ENCODE measurements at regions not wholly inside any gene's neighbourhood (a gene's known extent, or its start where the extent isn't known, plus 50 kb on each side); places are given as distances from the start of the nearest gene placed in this dataset.

DNA sequence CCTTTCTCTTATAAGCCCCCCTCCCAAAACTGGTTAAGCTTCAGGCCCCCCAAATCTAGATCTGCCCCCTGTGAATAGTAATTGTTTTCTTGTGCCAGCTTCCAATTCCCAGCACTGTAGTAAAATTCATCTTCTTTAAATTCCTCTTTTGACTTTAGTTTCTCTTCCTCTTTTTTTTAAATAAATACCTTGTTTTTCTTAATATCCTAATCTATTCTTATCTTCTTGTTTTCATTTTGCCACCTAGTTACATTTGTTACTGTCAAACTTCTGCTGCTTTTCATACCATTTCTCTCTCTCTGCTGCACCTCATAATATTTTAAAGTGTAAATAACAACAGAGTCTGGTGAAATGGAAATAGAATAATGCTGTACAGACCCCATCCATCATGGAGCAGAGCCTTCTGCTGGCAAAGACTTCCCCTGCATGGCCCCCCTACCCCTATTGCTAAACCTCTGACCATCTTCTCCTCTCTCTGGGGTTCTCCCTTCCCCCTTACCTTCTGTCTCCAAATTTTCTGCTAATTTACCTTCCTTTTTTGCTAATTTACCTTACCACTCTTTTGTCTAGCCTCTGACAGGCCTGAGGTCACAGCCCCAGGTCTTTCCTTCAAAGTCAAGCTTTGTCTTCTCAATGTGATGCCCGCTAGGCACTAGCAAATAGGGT, 94.9 kb upstream of the PAPOLG start:
- Histone ChIP-seq H3K27me3 (no peaks in the 10 kb centered on the region), H3K9me3 (peaks cover 0 to 8% (median 0%) of the 10 kb centered on the region in 12 donors), H3K36me3 (no peaks in the 10 kb centered on the region), H3K4me3 (no peak overlapping the region), H3K27ac (no peak overlapping the region), H3K4me1 (peaks cover 0 to 19% (median 0%) of the 10 kb centered on the region in 12 donors)
- intact Hi-C loops (cut with DNase I) = no loop called here
- TF ChIP-seq, protein P1, sequence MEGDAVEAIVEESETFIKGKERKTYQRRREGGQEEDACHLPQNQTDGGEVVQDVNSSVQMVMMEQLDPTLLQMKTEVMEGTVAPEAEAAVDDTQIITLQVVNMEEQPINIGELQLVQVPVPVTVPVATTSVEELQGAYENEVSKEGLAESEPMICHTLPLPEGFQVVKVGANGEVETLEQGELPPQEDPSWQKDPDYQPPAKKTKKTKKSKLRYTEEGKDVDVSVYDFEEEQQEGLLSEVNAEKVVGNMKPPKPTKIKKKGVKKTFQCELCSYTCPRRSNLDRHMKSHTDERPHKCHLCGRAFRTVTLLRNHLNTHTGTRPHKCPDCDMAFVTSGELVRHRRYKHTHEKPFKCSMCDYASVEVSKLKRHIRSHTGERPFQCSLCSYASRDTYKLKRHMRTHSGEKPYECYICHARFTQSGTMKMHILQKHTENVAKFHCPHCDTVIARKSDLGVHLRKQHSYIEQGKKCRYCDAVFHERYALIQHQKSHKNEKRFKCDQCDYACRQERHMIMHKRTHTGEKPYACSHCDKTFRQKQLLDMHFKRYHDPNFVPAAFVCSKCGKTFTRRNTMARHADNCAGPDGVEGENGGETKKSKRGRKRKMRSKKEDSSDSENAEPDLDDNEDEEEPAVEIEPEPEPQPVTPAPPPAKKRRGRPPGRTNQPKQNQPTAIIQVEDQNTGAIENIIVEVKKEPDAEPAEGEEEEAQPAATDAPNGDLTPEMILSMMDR (IDR thresholded peaks at IDR 0.05) = no peak
- no peak for TF ChIP-seq POLR2A (IDR thresholded peaks at IDR 0.05)
- no peak for ATAC-seq
- WGBS, 4 donors = 87 to 100% (median 90%) methylated on average over 1 of the region's 1 CpG
- no peak for DNase-seq

DNA sequence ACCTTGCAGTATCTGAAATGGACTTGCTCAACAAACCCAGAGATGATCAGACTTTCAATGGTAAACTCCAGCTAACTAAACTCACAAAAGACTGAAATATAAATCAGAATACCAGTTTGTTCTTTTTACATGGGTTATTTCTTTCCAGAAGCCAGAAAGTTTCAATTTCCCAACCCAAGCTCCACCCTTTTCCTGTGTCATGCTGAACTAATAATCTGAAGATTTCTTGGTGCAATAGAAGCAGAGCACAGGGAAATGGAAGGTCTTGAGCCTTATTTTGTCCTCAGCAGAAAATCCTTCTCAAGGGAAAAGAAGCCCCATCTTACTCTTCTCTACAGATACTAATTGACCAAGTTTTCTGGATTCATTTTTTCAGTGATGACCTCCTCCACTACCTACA, 93.3 kb upstream of the PAPOLG start:
- peak overlapping the region in 1 of 12 donors; percentile 16 for H3K27ac ChIP-seq

DNA sequence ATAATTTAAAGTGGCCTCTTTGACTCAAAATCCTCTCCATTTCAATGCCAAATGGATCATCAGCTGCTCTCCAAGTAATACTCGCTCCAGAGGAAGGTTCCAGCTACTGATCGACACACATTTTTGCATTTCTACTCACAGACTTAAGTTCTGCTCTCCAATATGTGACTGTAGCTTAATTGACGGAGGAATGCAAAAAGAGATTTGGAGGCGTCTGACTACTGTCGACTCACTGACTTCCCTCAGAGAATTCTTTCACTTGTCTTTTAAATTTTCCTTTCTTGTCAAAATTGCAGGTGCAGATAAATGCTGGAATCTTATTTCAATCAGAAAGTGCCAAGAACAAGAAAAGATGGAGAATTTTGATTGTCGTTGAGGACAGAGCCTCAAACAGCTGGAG, 84.1 kb upstream of the PAPOLG start:
- DNase-seq = no peak
- intact Hi-C loops (cut with DNase I) = loop anchor here in 1 of 10 donors (5.0 kb wide), 1 partner anchor 110 kb away; no protein-coding TSS in a partner anchor
- Histone ChIP-seq H3K9me3 (no peaks in the 10 kb centered on the region), H3K36me3 (no peaks in the 10 kb centered on the region), H3K4me1 (peaks cover 0 to 4% (median 0%) of the 10 kb centered on the region in 12 donors), H3K4me3 (no peak overlapping the region), H3K27ac (no peak overlapping the region), H3K27me3 (peaks cover 0 to 5% (median 0%) of the 10 kb centered on the region in 9 donors)
- WGBS, 4 donors = 63 to 71% (median 68%) methylated on average over 6 of the region's 6 CpGs
- no peak for TF ChIP-seq POLR2A (IDR thresholded peaks at IDR 0.05)
- TF ChIP-seq, protein P1 (IDR thresholded peaks at IDR 0.05) = no peak
- ATAC-seq = no peak

More for the DNA sequence above, 93.3 kb upstream of the PAPOLG start:
- no peak for TF ChIP-seq POLR2A (IDR thresholded peaks at IDR 0.05)
- TF ChIP-seq, protein P1 (IDR thresholded peaks at IDR 0.05) = no peak
- ATAC-seq (no peak), DNase-seq (no peak)
- Histone ChIP-seq H3K4me3 (no peak overlapping the region), H3K9me3 (peaks cover 0 to 8% (median 0%) of the 10 kb centered on the region in 12 donors), H3K4me1 (peaks cover 0 to 19% (median 0%) of the 10 kb centered on the region in 12 donors), H3K27me3 (no peaks in the 10 kb centered on the region), H3K36me3 (no peaks in the 10 kb centered on the region)
- intact Hi-C loops (cut with DNase I) = no loop called here

DNA sequence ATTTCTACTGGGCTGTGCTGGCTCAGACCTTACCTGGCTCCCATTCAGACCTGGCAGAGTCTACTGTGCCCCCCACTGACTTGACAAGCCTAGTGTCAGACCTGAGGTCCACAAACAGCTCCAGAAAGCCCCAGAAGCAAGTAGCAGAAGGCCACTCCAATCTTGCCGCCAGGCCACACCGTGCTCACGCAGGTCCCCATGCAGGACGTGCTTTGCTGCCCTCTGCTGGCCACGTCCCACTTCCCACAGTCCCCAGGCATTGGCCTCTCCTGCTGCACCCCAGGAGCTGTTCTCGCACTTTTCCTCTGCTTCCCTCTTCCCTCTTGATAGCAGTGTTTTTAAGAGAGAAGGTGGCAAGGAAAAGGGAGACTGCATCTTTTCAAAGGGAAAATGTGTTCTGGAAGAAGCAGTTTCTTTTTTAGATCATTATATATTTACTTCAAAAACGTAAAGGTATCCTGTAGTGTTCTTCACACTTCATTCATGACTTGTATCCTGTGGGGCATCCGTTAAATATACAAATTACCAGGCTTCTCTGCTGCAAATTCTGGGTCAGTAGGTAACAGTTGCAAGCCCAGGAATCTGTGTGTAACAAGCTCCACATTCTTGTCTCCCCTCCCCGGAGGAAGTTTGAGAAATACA, 81.4 kb upstream of the PAPOLG start:
- no peaks in the 10 kb centered on the region for H3K9me3 ChIP-seq
- intact Hi-C loops (cut with DNase I) = loop anchor here in 1 of 10 donors (5.0 kb wide), 1 partner anchor 112 kb away; no protein-coding TSS in a partner anchor
- ATAC-seq (peak; percentile 89 to 95 (median 94)), DNase-seq (peak; percentile 75 to 91 (median 84))
- H3K36me3 ChIP-seq = no peaks in the 10 kb centered on the region
- H3K4me3 ChIP-seq = no peak overlapping the region
- WGBS, 4 donors = 22 to 25% (median 24%) methylated on average over 9 of the region's 9 CpGs
- peaks cover 0 to 5% (median 0%) of the 10 kb centered on the region in 9 donors for H3K27me3 ChIP-seq
- H3K4me1 ChIP-seq = peaks cover 0 to 7% (median 0%) of the 10 kb centered on the region in 12 donors
- TF ChIP-seq POLR2A (IDR thresholded peaks at IDR 0.05) = no peak
- TF ChIP-seq, protein P1 (IDR thresholded peaks at IDR 0.05) = peak; percentile 83 to 94 (median 87)
- no peak overlapping the region for H3K27ac ChIP-seq
